ENCODE measurements at regions not wholly inside any gene's neighbourhood (a gene's known extent, or its start where the extent isn't known, plus 50 kb on each side); places are given as distances from the start of the nearest gene placed in this dataset.

- TF ChIP-seq CTCF (IDR thresholded peaks at IDR 0.05) (no peak), EP300 (IDR thresholded peaks at IDR 0.05) (no peak), POLR2AphosphoS5 (IDR thresholded peaks at IDR 0.05) (no peak), POLR2A (IDR thresholded peaks at IDR 0.05) (no peak)
Measured at GRCh38 chr19:30083125-30083681, 141.2 kb downstream of the URI1 start.

Measured in gastroesophageal sphincter (tissue), 3 donors.